ENCODE measurements at regions not wholly inside any gene's neighbourhood (a gene's known extent, or its start where the extent isn't known, plus 50 kb on each side); places are given as distances from the start of the nearest gene placed in this dataset.

- TF ChIP-seq LCOR (CRISPR knock-in tag; IDR thresholded peaks at IDR 0.05), result no peak
- no peak for TF ChIP-seq BRD9 (IDR thresholded peaks at IDR 0.05; ENCODE audit: low read depth, partially characterized antibody)
- TF ChIP-seq CHD7 (IDR thresholded peaks at IDR 0.05; ENCODE audit: low read depth, low read length), result no peak
- TF ChIP-seq, protein P1, sequence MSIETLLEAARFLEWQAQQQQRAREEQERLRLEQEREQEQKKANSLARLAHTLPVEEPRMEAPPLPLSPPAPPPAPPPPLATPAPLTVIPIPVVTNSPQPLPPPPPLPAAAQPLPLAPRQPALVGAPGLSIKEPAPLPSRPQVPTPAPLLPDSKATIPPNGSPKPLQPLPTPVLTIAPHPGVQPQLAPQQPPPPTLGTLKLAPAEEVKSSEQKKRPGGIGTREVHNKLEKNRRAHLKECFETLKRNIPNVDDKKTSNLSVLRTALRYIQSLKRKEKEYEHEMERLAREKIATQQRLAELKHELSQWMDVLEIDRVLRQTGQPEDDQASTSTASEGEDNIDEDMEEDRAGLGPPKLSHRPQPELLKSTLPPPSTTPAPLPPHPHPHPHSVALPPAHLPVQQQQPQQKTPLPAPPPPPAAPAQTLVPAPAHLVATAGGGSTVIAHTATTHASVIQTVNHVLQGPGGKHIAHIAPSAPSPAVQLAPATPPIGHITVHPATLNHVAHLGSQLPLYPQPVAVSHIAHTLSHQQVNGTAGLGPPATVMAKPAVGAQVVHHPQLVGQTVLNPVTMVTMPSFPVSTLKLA (conservative IDR thresholded peaks at IDR 0.05), result no peak
- ChIA-PET CTCF (ENCODE audit: low intra/inter-chr PET ratio) (no interaction called here), POLR2A (no interaction called here)
- BruUV-seq (replicated peaks), result no TSS peak
- no peaks in the 10 kb centered on the region for H3K9me1 ChIP-seq (ENCODE audit: control insufficient read depth, insufficient read depth, low read length)
- no peaks in the 10 kb centered on the region for H3K36me3 ChIP-seq (ENCODE audit: control insufficient read depth, insufficient read depth, low read length)
- WGBS (ENCODE audit: insufficient coverage, low coverage, missing lambda C conversion rate), result 0% methylated on average over 4 of the region's 4 CpGs
- H3K9ac ChIP-seq (ENCODE audit: insufficient read depth in 1 of 2, low read depth in 2 of 2, low read length in 2 of 2), result no peak overlapping the region
- no peak overlapping the region for H3K4me2 ChIP-seq (ENCODE audit: insufficient read depth, low read length)
- H3K27me3 ChIP-seq (ENCODE audit: control insufficient read depth in 2 of 2, insufficient read depth in 2 of 2, low read length in 2 of 2), result no peaks in the 10 kb centered on the region
- H3K79me2 ChIP-seq (ENCODE audit: control insufficient read depth, insufficient read depth, low read length), result no peaks in the 10 kb centered on the region
- H3K27ac ChIP-seq (ENCODE audit: extremely low read depth, low read depth, low read length), result no peak overlapping the region
- H3K9me3 ChIP-seq (replicated peaks; ENCODE audit: control insufficient read depth, insufficient read depth, low read depth, low read length), result no peaks in the 10 kb centered on the region; the same call in 1 of the 2 replicates
- FAIRE-seq, result no peak
- in situ Hi-C loops (cut with MboI) (no loop called here), intact Hi-C loops (cut with micrococcal nuclease) (no loop called here)
- ATAC-seq, result no peak
- no peak overlapping the region for H3K4me3 ChIP-seq
- H3K4me1 ChIP-seq (replicated peaks in 1 of 2; ENCODE audit: control insufficient read depth in 2 of 2, insufficient read depth in 2 of 2, low read length in 2 of 2), result no peaks in the 10 kb centered on the region
- H2AFZ ChIP-seq (ENCODE audit: low read depth, low read length), result no peak overlapping the region
- no peak for DNase-seq (ENCODE audit: extremely low read depth in 1 of 4, low spot score in 3 of 4)
- no peaks in the 10 kb centered on the region for H4K20me1 ChIP-seq (replicated peaks; ENCODE audit: control insufficient read depth, insufficient read depth, low read length)
Observed at GRCh38 chr6:121965739-121966138, 433.7 kb upstream of the HSF2 start.

Measured in K562 (cell line).